ENCODE measurements at regions not wholly inside any gene's neighbourhood (a gene's known extent, or its start where the extent isn't known, plus 50 kb on each side); places are given as distances from the start of the nearest gene placed in this dataset.

- dilution Hi-C loops (cut with HindIII; ENCODE audit: low sequenced_read_pairs, unreplicated experiment) (no loop called here), in situ Hi-C loops (cut with MboI; ENCODE audit: low sequenced_read_pairs) (no loop called here), intact Hi-C loops (cut with micrococcal nuclease) (loop anchor here (5.0 kb wide), 1 partner anchor 943 kb away; the partner anchor contains the start of gene CDH11)
- Histone ChIP-seq H3K4me3 (ENCODE audit: insufficient read depth, low read depth, low read length) (no peak overlapping the region), H2AFZ (replicated peaks; ENCODE audit: low read length, poor library complexity) (no peak overlapping the region), H2AK9ac (replicated peaks; ENCODE audit: low read depth, low read length, poor library complexity) (no peak overlapping the region), H3K9ac (ENCODE audit: low read depth, low read length) (no peak overlapping the region), H2BK15ac (ENCODE audit: low read depth, low read length) (no peak overlapping the region), H4K91ac (ENCODE audit: insufficient read depth, low read depth, low read length) (no peak overlapping the region), H3K4ac (ENCODE audit: low read depth, low read length) (no peak overlapping the region), H3K18ac (ENCODE audit: low read depth, low read length) (no peak overlapping the region; the same call in 1 of the 2 replicates), H3K4me2 (ENCODE audit: low read depth, low read length) (no peak overlapping the region), H4K5ac (ENCODE audit: low read depth, low read length) (no peak overlapping the region), H4K20me1 (ENCODE audit: insufficient read depth, low read length) (no peaks in the 10 kb centered on the region), H3K9me3 (ENCODE audit: control insufficient read depth, insufficient read depth, low read length) (no peaks in the 10 kb centered on the region), H3K9me1 (ENCODE audit: insufficient read depth, low read length) (no peaks in the 10 kb centered on the region), H3K14ac (replicated peaks; ENCODE audit: low read depth, low read length) (no peak overlapping the region), H3K56ac (ENCODE audit: extremely low read depth, insufficient read depth, low read length) (no peak overlapping the region), H2BK120ac (ENCODE audit: low read depth, low read length) (no peak overlapping the region), H2BK20ac (ENCODE audit: low read depth, low read length) (no peak overlapping the region), H3K36me3 (ENCODE audit: control insufficient read depth, insufficient read depth, low read length) (no peaks in the 10 kb centered on the region), H3K4me1 (ENCODE audit: control insufficient read depth, insufficient read depth, low read length) (peaks cover 2% of the 10 kb centered on the region; the same call in 1 of the 2 replicates), H2BK5ac (ENCODE audit: low read depth, low read length, poor library complexity, severe bottlenecking) (no peak overlapping the region), H3K27me3 (ENCODE audit: control insufficient read depth, insufficient read depth, low read length) (peaks cover 5% of the 10 kb centered on the region; the same call in 1 of the 2 replicates), H3K27ac (ENCODE audit: insufficient read depth, low read length) (no peak overlapping the region), H3K23ac (ENCODE audit: low read depth, low read length) (no peak overlapping the region), H2AK5ac (ENCODE audit: low read depth, low read length) (no peak overlapping the region), H3K79me1 (ENCODE audit: low read depth in 1 of 2, low read length in 2 of 2) (no peaks in the 10 kb centered on the region), H4K8ac (ENCODE audit: low read depth in 2 of 2, low read length in 2 of 2) (no peak overlapping the region)
- no peak for ATAC-seq (ENCODE audit: low read depth)
- ChIA-PET CTCF (no interaction called here), POLR2A (ENCODE audit: unreplicated experiment) (no interaction called here)
- DNase-seq = no peak
- WGBS, 2 experiments (ENCODE audit: extremely low coverage in 2 of 2, insufficient read length in 1 of 2) = no CpG with 5 or more reads among the region's 1 CpG
- BruUV-seq (replicated peaks) = no TSS peak
- TF ChIP-seq MAZ (IDR thresholded peaks at IDR 0.05; ENCODE audit: borderline replicate concordance, low read depth, low read length) (no peak), CEBPB (IDR thresholded peaks at IDR 0.05; ENCODE audit: low read depth, low read length) (no peak)
Observed at GRCh38 chr16:66064801-66065530, 301.5 kb upstream of the CDH5 start.
